ENCODE measurements at regions not wholly inside any gene's neighbourhood (a gene's known extent, or its start where the extent isn't known, plus 50 kb on each side); places are given as distances from the start of the nearest gene placed in this dataset.
"Not testable (repeated sequence)": the region's sequence is repeated elsewhere in the genome, so short reads cannot be mapped to it uniquely, and the experiment has no call there.

DNA sequence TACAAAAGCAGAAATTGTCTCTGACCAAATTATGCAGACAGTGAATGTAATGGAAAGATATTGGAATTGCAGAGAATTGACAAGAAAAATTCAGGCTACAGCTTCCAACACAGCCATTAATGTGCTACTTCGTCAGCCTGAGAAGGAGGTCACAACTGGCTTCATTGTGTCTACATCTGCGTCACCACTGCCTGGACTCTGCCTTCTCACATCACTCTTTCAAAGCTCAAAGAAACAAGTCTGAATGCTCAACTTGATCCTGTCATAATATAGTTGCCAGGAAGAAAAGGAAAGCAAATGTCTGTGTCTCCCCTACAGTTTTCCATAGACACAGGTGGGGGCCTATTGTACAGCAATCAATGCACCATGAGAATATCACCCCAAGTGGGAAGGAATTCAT lies 806.5 kb upstream of the CDH10 start:
- DNase-seq: no peak

DNA sequence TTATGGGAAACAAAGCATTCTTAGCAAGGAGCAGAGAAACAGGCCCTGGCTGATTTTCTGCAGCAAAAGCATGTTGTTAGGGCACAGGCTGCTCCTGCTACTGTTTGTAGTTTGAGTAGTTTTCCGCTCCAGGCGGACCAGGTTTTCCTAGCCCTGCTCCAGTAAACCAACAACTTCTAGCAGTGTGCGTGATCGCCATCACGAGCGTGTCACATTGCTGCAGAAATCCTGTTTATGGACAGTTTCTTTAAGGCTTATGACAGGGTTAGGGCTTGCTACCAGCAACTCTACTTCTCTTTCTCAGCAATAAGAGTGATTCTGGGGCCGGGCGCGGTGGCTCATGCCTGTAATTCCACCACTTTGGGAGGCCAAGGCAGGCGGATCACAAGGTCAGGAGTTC lies 803.9 kb upstream of the CDH10 start:
- no peak for DNase-seq

DNA sequence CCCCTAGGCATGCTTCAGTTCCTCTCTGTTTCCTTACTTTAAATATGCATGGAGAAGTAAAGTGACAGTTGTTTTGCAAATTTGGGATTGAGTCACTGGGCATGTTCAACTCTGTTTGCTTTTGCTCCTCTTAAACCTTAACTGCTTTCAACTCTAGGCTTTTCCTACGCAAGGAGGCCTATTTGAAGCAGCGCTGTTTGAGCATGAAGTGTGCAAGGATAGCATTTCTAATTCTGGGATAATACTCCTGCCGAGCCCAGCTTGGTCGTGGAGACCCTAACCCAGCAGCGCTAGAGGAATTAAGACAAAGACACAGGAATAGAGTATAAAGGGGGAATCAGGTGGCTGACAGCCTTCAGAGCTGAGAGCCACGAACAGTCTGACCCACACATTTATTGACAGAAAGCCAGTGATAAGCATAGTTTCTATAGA lies 803.4 kb upstream of the CDH10 start:
- DNase-seq: no peak

DNA sequence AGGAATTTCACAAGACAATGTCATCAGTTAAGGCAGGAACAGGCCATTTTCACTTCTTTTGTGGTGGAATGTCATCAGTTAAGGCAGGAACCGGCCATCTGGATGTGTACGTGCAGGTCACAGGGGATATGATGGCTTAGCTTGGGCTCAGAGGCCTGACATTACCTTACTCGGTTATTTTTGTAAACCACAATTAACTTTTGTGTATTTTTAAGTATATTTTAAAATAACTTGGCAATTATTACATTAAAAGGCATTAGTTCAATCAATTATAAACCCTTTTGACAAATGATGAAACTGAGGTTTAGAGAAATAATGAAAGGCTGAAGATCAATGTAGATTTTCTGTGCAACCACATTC lies 801.3 kb upstream of the CDH10 start:
- DNase-seq: not testable (repeated sequence)

DNA sequence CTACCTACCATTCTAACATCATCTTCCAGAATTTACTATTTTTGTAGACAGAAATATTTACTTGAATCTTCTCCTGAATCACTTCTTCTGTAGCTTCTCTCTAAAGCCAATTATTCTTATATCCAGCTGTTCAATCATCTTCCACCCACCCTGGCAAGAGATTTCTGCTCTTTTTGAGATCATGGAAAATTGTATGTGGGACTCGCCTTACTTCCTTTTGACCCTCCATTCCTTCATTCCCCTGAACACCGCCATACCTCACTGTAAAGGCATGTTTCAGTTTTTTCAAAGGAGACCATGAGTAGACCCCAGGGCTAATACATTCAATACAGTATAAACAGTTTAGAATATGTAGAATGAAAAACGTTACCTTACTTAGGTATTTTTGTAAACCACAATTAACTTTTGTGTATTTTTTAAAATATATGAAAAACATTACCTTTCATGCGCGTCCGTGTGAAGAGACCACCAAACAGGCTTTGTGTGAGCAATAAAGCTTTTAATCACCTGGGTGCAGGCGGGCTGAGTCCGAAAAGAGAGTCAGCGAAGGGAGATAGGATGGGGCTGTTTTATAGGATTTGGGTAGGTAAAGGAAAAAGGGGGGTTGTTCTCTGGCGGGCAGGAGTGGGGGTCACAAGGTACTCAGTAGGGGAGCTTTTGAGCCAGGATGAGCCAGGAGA lies 800.7 kb upstream of the CDH10 start:
- not testable (repeated sequence) for DNase-seq

DNA sequence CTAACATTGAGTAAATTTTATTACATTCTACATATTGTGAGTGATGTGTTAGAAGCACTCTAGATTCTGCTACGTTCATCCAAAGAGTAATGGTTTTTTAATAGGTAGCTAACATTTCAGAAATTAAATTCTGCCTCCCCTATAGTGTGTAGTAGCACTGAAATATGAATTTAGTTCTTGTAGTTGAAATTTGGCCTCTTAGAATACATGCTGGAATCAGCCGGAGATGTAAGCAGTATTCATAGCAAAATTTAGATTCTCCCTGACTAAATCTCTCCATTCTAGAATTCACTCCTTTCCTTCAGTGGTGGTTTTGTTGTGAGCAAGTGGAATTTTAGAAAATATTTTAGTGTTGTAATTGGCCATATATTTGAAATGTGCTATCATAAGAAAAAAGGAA lies 799.9 kb upstream of the CDH10 start:
- DNase-seq: no peak

DNA sequence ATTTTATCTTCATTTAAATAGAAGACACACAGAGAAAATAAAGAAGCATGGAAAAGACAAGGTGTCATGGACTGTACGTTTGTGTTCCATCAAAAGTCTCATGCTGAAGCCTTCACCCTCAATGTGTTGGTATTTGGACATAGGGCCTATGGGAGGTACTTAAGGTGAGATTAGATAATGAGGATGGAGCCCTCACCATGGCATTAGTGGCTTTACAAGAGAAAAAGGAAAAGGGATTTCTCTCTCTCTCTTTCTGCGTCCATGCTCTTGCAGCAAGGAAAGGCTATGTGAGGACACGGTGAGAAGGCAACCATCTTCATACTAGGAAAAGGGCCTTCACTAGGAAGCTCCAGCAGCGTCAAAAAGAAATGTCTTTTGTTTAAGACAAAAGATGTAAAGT lies 797.0 kb upstream of the CDH10 start:
- DNase-seq: no peak

DNA sequence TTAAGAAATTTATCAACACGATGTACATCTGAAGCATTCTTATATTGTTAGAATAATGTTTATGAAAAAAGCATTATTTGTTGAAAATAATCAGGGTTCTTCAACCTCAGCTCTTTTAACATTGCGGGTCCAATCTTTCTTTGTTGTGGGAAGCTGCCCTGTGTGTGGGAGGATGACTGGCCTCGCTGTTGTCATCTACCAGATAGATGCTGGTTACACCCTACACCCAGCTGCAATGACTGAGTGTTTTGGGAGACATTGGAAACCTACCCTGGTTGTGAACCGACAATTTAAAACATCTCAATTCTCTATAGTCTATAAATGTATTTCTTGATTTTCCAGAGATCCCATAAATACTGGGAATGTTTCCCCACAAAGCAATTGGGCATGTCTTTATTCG lies 794.2 kb upstream of the CDH10 start:
- no peak for DNase-seq

DNA sequence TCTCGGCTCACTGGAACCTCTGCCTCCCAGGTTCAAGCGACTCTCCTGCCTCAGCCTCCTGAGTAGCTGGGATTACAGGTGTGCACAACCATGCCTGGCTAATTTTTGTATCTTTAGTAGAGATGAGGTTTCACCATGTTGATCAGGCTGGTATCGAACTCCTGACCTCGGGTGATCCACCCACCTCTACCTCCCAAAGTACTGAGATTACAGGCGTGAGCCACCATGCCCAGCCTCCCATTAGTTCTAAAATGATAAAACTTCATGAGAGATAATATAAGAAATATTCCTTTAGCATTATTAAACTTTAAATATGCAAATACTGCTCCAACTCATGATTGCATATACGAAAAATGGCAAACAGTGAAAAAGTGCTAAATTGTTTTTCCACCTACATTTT lies 793.6 kb upstream of the CDH10 start:
- DNase-seq: not testable (repeated sequence)

DNA sequence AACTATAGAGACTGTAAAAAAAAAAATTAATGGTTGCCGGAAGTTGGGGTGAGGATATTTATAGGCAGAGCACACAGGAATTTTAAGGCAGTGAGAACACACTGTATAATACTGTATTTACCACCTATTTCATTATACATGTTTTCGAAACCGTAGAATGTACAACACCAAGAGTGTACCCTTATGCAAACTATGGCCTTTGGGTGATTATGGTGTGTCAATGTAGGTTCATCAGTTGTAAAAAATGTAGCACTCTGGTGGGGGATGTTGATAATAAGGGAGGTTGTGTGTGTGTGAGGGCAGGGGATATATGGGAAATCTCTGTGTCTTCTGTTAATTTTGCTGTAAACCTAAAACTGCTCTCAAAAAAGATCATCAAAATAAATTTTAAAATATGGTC lies 791.7 kb upstream of the CDH10 start:
- no peak for DNase-seq

DNA sequence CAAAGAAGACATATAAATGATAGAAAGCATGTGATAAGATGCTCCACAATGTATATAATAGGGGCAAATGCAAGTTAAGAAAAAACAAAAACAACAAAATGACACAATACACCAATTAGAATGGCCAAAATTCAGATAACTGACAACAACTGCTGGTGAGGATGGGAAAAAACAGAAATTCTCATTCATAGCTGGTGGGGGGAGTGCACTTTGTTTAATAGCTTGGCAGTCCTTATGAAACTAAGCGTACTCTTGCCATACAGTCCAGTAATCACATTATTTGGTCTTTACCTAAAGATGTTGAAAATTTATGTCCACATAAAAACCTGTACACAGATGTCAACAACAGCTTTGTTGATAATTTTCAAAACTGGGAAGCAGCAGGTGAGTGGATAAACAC lies 791.1 kb upstream of the CDH10 start:
- no peak for DNase-seq

DNA sequence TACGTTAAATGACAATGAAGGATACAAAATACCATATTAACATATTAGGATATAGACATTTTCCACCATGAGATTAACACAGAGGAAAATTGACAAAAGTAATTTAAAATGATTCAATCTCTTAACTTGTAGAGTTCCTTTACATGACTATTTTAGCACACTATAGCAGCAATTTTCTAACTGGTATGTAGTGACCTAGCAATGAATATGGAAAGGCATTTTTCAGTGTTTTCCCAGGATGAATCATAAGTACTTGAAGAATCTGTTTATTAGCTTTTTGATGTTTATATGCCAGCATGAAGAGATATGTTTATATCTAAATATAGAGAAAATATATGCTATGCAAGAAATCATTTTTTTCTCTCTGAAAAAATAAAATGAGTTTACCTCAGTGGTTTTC lies 782.5 kb upstream of the CDH10 start:
- DNase-seq: no peak

DNA sequence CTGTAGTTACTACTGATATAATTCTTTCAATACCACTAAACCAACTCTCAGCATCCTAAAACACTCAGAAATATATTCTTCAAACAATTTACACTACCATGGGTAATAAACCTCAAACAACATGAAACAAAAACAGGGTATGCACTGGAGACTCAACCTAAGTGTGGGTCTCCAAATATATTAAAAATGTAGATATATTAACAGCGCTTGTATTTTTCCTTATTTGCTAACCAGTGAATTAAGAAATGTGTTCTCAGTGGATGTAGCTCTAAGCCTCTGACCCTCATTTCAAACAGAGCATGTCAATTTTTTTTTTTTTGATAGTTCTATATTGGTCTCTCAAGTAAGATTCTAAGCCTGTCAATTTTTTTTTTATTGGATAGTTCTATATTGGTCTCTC lies 778.5 kb upstream of the CDH10 start:
- DNase-seq: no peak

DNA sequence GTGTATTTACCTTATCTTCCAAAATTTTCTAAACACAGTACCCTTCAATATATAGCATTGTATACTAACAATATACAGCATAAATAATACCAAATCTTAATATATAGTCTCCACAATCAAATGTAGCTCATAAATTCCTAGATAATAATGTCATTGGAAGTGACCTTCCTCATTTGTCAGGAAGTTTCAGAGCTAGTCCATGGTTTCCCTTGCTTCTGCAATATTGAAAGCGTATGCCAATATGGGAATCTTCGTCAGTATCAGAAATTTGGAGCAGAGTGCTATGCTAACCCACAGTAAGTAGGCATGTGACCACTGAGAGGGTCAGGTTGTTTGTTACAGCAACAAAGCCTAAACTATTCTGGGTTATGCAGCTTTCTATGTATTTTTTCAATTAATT lies 774.9 kb upstream of the CDH10 start:
- DNase-seq: no peak

DNA sequence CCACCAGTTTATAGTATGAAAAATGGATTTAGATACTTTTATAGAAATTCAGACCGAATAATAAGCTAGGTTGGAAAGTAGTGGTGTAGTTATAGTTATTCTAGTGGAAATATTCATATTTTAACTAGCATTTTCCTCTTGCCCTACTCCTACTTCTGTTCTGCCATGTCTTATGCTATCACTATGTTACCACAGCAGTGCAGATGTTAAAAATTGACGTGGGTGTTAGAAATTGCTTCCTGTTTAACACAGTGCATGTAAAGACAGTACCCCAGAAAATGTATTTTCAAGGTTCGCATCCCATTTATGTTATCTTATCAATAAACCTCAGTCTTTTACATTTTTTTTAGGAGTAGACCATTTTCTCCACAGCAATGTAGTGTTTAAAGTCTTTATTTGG lies 774.2 kb upstream of the CDH10 start:
- DNase-seq: no peak

DNA sequence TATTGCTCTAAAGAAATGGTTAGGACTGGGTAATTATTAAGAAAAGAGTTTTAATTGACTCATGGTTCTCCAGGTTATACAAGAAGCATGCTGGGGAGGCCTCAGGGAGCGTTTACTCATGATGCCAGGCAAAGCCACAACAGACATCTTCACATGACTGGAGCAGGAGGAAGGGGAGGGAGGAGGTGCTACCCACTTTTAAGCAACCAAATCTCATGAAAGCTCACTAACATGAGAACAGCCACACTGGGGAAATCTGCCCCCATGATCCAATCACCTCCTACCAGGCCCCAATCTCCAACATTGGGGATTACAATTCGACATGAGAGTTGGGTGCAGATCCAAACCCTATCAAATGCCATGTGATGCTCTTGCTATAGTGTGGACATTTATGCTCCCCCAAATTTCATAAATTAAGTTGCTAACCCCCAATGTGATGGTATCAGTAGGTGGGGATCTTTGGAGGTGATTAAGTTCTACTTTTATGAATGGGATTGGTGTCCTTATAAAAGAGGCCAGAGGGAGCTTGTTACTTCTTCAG lies 773.6 kb upstream of the CDH10 start:
- no peak for DNase-seq

DNA sequence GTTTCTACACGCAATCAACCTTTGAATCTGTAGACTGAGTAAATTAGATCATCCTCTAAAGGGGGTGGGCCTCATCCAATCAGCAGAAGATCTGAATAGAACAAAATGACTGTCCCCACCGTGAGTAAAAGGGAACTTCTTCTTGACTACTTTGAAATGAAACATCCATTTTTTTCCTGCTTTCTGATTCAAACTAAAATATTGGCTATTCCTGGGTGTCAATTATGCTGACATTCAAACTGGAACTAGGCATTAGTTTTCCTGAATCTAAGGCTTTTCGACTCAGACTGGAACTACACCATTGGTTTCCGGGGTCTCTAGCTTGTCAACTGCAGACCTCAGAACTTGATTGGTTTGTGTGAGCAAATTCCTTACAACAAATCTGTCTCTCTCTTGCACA lies 772.2 kb upstream of the CDH10 start:
- no peak for DNase-seq

DNA sequence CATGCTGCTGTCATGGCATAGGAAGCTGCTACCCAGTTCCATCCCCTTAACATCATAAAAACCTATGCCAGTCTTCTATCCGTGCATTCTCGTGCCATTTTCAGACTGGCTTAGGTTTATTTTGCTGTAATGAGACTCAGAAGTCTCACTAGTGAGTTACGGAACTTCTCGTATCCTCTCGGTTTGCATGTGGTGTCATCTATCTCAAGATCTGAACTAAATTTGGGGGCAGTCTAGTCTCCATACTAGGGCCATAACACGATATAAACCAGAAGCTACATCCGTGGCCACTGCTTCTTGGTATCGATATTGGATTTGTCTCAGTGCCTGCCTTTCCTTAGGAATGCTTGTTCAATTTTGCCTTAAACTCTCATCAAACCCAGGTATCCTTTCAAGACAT lies 771.2 kb upstream of the CDH10 start:
- DNase-seq: no peak

DNA sequence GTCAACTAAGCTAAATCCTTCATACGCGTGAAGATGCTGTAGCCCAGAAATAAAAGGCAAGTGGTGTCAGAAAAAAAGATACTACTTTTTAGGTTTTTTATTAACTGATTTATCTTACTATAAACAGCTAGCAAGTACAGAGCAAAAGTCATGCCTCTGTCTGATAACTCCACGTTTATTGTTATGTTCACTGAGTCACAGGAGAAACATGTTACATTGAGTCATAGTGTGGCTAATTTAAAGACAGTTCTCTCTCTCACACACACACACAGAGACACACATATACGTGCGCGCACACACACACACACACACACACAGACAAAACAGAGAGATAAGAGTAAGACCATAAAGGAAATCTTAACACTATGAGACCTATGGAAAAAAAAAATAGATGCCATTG lies 770.0 kb upstream of the CDH10 start:
- no peak for DNase-seq

DNA sequence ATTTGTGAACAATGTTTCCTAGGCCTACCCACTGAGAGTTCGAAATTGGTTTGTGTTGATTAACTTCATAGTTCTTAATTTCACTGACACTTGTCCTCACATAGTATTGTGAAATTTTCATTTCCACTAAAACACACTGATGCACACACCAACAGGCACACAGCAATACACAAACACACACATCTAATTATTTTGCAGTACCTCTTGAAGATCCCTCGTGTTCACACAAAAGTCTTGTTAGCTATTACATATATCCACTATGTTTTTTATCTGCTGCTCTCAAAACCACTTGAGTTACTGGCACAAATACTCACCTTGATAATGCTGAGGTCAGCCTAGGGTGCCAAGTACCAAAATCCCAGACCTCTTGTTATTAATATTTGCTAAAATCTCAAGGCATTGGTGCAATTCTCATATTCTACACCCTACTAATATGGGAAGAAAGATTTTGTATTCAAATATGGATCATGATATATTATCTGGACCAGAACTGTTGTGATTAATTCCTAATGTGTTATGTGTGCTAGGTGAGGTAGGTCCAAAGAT lies 767.4 kb upstream of the CDH10 start:
- no peak for DNase-seq

DNA sequence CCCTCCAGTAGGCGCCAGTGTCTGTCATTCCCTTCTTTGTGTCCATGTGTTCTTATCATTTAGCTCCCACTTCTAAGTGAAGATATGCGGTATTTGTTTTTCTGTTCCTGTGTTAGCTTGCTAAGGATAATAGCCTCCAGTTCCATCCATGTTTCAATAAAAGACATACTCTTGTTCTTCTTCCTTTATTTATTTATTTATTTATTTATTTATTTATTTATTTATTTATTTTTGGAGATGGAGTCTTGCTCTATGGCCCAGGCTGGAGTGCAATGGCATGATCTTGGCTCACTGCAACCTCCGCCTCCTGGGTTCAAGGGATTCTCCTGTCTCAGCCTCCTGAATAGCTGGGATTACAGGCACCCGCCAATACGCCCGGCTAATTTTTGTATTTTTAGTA lies 762.6 kb upstream of the CDH10 start:
- not testable (repeated sequence) for DNase-seq

DNA sequence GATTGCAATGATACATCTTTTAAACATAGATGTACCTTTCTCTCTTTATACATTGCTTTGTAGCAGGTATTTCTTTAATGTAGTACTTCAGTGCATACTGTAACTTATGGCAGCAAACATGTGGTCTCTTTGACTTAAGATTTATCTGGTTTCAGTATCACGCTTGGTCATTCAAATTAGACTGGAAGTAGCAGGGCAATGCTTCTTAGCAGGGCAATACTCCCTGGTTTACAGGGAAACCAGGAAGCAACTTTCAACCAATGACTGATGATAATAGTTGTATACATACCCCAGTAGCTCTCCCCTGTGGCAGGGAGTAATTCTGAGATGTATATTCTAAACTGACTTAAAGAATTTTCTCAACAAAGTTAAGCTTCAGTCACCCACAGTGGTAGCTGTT lies 761.1 kb upstream of the CDH10 start:
- no peak for DNase-seq

DNA sequence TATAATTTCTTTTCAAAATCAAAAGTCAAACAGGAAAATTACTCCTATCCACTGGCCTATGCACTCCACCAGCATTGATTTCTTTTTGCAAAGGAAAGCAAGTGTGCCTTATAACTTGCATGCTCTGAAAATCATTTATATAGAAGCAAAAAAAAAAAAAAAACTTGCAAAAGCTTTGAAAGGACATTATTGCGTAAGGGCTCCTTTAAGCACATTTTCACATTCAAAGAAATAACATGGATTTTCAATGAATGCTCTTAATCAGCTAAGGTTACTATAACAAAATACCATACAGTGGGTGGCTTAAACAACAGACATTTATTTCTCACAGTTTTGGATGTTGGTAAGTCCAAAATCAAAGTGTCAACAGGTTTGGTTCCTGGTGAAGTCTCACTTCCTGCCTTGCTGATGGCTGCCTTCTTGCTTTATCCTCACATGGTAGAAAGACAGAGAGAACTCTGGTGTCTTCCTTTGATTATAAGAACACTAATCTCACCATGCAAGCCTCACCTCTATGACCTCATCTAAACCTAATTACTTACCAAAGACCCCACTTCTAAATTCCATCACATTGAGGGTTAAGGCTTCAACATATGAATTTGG lies 755.2 kb upstream of the CDH10 start:
- no peak for DNase-seq

DNA sequence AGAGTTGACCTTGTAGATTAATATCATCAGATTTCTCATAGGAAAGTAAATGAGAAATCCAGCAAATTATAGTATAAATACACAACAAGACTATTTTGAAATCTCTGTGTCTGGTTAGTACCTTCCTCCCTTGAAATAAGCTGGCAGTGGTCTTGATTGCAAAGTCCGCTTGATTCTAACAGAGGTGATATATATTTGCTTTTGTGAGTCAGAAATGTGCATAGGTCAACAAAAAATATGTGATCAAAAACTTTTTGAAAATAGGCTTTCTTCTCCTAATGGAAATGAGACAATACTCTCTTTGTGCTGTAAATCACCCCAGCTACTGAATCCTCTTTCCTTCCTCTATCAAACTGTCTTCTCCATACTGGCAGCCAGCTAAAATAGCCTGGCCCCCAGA lies 749.2 kb upstream of the CDH10 start:
- no peak for DNase-seq

All from tongue (tissue), 1 donor.